Activated T-helper 17 cell treated with anti-CD3 and anti-CD28 coated beads, Interleukin-2, amount 50 U/mL, for 72 hours (primary cell): ENCODE measurements at regions not wholly inside any gene's neighbourhood (a gene's known extent, or its start where the extent isn't known, plus 50 kb on each side); places are given as distances from the start of the nearest gene placed in this dataset.

Experiments used
- ATAC-seq: fragments of 150-1000 bp; cut with Tn5 transposase; replicated peaks from 2 replicates; pipeline ENCODE4 v1.10.0; 2021; ENCODE audit warnings: mild to moderate bottlenecking, moderate library complexity
- H3K27ac Mint-ChIP-seq: one replicate; pipeline ENCODE4 v1.8.0; 2022; ENCODE audit warnings: mixed read lengths
- H3K27me3 Mint-ChIP-seq: one replicate; pipeline ENCODE4 v1.8.0; 2022; ENCODE audit warnings: mixed read lengths
- H3K36me3 Mint-ChIP-seq: one replicate; pipeline ENCODE4 v1.8.0; 2022; ENCODE audit warnings: low read depth, mild to moderate bottlenecking, mixed read lengths
- H3K4me1 Mint-ChIP-seq: one replicate; pipeline ENCODE4 v1.8.0; 2022; ENCODE audit warnings: mixed read lengths
- H3K4me3 Mint-ChIP-seq: one replicate; pipeline ENCODE4 v1.8.0; 2022; ENCODE audit warnings: mild to moderate bottlenecking, mixed read lengths
- H3K9me3 Mint-ChIP-seq: one replicate; pipeline ENCODE4 v1.8.0; 2022; ENCODE audit warnings: mixed read lengths

DNA sequence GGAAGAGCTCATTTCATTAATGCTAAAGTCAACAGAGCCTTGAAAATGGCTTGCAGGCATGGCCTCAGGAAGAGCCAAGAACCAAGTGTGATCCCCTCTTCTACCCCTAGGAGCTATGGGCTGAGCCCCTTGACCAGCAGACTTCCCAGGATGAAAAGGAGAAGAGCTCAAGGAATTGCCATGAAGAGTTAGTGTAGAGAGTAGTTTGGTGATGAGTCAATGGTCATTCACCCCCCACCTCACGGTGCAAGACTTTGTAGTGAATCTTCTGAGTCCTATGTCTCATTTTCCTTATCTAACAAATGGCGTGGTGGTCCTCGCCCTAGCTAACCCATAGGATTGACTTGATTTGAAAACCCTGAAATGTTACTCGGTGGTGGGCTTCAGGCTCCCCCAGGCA lies 422.4 kb upstream of the CADM1 start:
- Mint-ChIP-seq H3K36me3 (no peaks in the 10 kb centered on the region), H3K4me1 (peaks cover 10% of the 10 kb centered on the region), H3K27me3 (peaks cover 9% of the 10 kb centered on the region), H3K9me3 (peaks cover 12% of the 10 kb centered on the region), H3K27ac (no peak overlapping the region), H3K4me3 (no peak overlapping the region)
- ATAC-seq = no peak

- Mint-ChIP-seq H3K4me3 (no peak overlapping the region), H3K4me1 (peaks cover 10% of the 10 kb centered on the region), H3K27me3 (peaks cover 9% of the 10 kb centered on the region), H3K27ac (no peak overlapping the region), H3K36me3 (no peaks in the 10 kb centered on the region), H3K9me3 (peaks cover 17% of the 10 kb centered on the region)
- ATAC-seq = no peak
These were observed 421.9 kb upstream of the CADM1 start for GRCh38 chr11:115926138-115926537.

DNA sequence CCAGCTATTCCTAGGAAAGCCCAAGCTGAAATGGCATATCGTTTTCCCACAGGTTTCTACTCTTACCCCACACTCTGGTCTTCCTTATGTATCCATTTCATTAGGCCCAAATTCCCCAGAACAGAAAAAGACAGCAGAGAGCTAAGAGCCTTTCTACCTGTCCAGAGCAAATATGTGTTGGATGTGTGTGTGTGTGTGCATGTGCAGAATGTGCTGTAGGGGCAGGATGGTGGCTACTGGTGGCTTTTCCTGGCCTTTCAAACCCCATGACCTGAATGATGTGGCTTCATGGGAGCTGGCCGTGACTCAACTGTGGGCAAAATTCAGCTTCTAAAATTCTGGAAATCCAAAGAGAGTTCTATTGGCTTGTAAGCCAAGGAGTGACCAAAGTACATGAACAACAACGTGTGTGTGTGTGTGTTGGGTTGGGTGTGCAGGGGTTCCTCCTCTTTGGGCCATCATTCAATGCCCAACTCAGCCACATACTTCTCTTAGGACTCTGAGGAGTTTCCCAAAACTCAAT lies 421.4 kb upstream of the CADM1 start:
- peaks cover 17% of the 10 kb centered on the region for H3K9me3 Mint-ChIP-seq
- H3K4me1 Mint-ChIP-seq = peaks cover 10% of the 10 kb centered on the region
- peaks cover 9% of the 10 kb centered on the region for H3K27me3 Mint-ChIP-seq
- peak overlapping the region; percentile 63 for H3K27ac Mint-ChIP-seq
- no peak for ATAC-seq
- peak overlapping the region; percentile 19 for H3K4me3 Mint-ChIP-seq
- H3K36me3 Mint-ChIP-seq = no peaks in the 10 kb centered on the region

DNA sequence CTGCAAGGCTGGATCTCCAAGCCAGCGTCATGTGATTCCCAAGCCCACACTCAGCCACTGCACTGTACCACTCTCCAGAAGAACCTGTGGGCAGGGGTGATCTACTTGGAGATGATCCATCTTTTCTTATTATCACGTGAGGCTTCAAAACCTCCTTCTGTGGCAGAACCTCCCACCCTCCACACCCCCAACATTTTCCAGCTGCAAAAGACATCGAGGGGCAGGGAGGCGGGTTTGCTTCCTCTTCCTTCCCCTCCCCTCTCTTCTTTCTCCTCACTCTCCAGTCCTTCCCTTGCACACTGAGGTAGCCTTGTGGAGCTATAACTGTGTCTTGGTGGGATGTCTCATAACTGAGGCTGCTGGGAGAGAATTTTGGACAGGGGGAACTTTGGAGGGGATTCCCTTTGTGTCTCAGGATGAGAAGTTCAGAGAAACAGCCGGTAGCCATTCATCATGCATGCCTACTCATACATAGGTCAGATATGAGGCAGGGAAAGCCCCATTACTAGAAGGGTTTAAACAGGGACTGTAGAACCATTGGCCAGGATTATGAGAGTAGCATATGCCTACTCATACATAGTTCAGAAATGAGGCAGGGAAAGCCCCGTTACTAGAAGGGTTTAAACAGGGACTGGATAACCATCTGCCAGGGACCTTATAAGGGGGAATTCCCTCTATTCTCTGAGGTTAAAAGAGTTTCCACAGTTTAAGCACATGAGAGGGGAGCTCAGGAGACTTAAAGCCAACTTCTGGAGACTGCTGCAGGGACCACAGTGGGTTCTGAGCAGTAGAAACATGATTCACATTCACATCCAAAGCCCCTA lies 420.7 kb upstream of the CADM1 start:
- peak; percentile 96 for ATAC-seq
- peaks cover 17% of the 10 kb centered on the region for H3K9me3 Mint-ChIP-seq
- H3K27ac Mint-ChIP-seq = peak overlapping the region; percentile 63
- H3K36me3 Mint-ChIP-seq = no peaks in the 10 kb centered on the region
- H3K4me3 Mint-ChIP-seq = peak overlapping the region; percentile 19
- H3K4me1 Mint-ChIP-seq = peaks cover 8% of the 10 kb centered on the region
- peaks cover 8% of the 10 kb centered on the region for H3K27me3 Mint-ChIP-seq

DNA sequence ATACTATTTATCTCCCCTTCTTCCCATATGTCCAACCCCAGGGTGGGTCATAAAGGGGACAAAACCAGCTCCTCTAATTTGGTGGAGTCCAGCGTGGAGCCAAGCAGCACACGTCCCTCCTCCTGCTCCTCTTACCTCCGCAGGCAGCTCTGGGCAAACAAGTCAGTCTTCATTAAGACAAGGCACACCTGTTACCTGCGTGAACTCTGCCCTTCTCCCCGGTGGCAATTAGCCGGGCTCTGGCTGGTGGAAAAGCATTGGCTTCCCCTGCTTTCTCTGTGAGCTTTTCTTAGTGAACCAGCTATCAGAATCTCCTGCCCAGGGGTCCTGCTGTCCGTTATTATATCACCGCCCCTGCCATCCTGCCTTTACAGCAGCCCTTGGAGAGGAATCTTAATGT lies 418.7 kb upstream of the CADM1 start:
- H3K4me3 Mint-ChIP-seq = no peak overlapping the region
- no peaks in the 10 kb centered on the region for H3K36me3 Mint-ChIP-seq
- peaks cover 5% of the 10 kb centered on the region for H3K27me3 Mint-ChIP-seq
- no peak overlapping the region for H3K27ac Mint-ChIP-seq
- ATAC-seq = no peak
- H3K9me3 Mint-ChIP-seq = peaks cover 17% of the 10 kb centered on the region
- H3K4me1 Mint-ChIP-seq = peaks cover 6% of the 10 kb centered on the region

- Mint-ChIP-seq H3K4me3 (no peak overlapping the region), H3K9me3 (peaks cover 12% of the 10 kb centered on the region), H3K27ac (no peak overlapping the region), H3K27me3 (no peaks in the 10 kb centered on the region), H3K4me1 (peaks cover 6% of the 10 kb centered on the region), H3K36me3 (no peaks in the 10 kb centered on the region)
- no peak for ATAC-seq
These were observed 417.8 kb upstream of the CADM1 start for GRCh38 chr11:115921986-115922385.

DNA sequence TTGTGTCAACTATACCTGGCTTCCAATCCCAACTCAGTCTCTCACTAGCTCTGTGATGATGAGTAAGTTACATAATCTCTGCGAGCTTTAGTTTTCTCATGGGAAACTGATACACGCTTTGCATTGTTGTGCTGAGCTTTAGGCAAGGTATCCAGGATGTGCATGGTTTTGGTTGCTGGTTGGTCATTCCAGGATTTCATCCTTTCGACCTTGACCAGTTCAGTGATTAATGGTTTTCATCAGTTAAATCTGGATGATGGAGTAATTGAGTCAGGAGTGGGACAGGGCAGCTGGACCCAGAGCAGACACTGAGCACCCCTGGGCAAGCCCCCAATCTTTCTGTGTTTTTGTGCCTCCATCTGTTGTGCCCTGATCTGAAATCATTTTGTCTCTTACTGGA lies 417.3 kb upstream of the CADM1 start:
- Mint-ChIP-seq H3K36me3 (no peaks in the 10 kb centered on the region), H3K4me3 (no peak overlapping the region), H3K27ac (no peak overlapping the region), H3K4me1 (peaks cover 6% of the 10 kb centered on the region), H3K9me3 (peaks cover 12% of the 10 kb centered on the region), H3K27me3 (no peaks in the 10 kb centered on the region)
- no peak for ATAC-seq

DNA sequence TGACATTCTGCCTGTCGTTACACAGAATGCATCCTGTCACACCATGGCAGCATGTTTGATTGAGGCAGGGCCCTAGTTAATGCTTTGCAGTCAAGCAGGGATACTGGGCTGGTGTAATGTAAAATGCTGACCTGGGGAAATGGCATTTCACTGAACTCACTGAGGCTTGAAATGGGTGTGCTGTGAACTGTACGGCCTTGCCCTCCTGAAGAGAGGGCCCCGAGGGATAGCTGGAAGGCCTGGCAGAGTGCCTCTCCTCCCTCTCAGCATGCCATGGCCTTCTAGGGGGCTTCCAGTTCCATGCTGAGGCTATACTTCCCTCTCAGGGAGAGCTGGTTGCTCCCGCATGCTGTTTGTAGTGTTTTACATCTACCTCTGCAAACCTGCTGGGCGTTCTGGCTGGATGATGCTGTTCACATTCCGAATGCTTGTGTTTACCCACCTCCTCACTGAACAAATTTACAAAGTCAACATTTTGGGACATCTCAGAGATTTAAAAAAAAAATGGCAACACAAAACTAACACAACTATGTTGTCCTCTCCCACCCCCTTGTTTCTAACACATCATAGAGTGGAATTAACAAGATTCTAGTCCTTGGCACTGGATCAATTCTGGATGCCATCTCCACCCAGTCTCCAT lies 416.7 kb upstream of the CADM1 start:
- H3K9me3 Mint-ChIP-seq = peaks cover 8% of the 10 kb centered on the region
- no peaks in the 10 kb centered on the region for H3K27me3 Mint-ChIP-seq
- no peaks in the 10 kb centered on the region for H3K36me3 Mint-ChIP-seq
- no peak overlapping the region for H3K27ac Mint-ChIP-seq
- peaks cover 6% of the 10 kb centered on the region for H3K4me1 Mint-ChIP-seq
- H3K4me3 Mint-ChIP-seq = no peak overlapping the region
- no peak for ATAC-seq

DNA sequence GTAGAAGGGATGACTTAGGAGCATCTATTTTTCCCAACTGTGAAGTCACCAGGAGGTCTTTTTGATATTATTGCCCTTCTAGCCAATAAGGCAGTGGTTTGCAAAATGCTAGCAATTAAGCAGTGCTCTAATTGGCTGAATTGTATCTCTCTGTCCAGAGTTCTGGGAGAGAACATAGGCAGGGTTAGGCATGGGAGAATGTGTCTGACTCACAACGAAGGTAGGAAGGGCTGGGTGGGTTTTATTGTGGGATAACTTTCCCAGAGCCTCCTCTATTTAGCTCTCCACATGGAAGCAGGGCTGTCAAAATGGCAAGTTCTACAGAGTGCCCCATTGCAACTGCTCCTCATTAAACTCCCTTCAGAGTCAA lies 415.9 kb upstream of the CADM1 start:
- Mint-ChIP-seq H3K27me3 (no peaks in the 10 kb centered on the region), H3K36me3 (no peaks in the 10 kb centered on the region), H3K4me3 (no peak overlapping the region), H3K9me3 (peaks cover 5% of the 10 kb centered on the region), H3K4me1 (no peaks in the 10 kb centered on the region), H3K27ac (no peak overlapping the region)
- no peak for ATAC-seq

- no peak overlapping the region for H3K4me3 Mint-ChIP-seq
- no peaks in the 10 kb centered on the region for H3K27me3 Mint-ChIP-seq
- H3K9me3 Mint-ChIP-seq = peaks cover 5% of the 10 kb centered on the region
- peak overlapping the region; percentile 37 for H3K27ac Mint-ChIP-seq
- H3K4me1 Mint-ChIP-seq = no peaks in the 10 kb centered on the region
- no peaks in the 10 kb centered on the region for H3K36me3 Mint-ChIP-seq
- peak; percentile 83 for ATAC-seq
These were observed 415.3 kb upstream of the CADM1 start for GRCh38 chr11:115919341-115920091.

- ATAC-seq = no peak
- H3K27me3 Mint-ChIP-seq = no peaks in the 10 kb centered on the region
- H3K9me3 Mint-ChIP-seq = peaks cover 5% of the 10 kb centered on the region
- no peaks in the 10 kb centered on the region for H3K4me1 Mint-ChIP-seq
- no peak overlapping the region for H3K27ac Mint-ChIP-seq
- H3K4me3 Mint-ChIP-seq = no peak overlapping the region
- no peaks in the 10 kb centered on the region for H3K36me3 Mint-ChIP-seq
These were observed 414.4 kb upstream of the CADM1 start for GRCh38 chr11:115918576-115918975.

DNA sequence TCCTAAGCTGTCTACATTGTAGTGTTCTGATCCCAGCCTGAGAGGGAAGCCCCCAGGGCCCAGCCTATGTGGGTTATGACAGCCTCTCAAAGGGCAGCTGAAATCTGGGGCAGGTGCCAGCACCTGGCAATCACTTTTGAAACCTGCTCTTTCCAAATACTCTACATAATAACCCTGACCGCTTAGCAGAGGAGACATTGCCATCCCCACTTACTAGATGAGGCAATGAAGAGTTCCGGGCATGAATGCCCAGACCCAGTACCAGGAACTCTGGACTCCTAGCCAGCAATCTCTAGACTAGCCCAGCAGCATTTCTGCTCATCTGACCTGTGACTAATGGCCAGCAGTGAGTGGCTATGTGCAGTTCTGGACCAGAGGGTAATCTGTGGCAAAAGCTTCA lies 412.4 kb upstream of the CADM1 start:
- H3K4me1 Mint-ChIP-seq = no peaks in the 10 kb centered on the region
- peaks cover 8% of the 10 kb centered on the region for H3K9me3 Mint-ChIP-seq
- no peaks in the 10 kb centered on the region for H3K36me3 Mint-ChIP-seq
- peaks cover 4% of the 10 kb centered on the region for H3K27me3 Mint-ChIP-seq
- H3K27ac Mint-ChIP-seq = no peak overlapping the region
- no peak for ATAC-seq
- H3K4me3 Mint-ChIP-seq = no peak overlapping the region

- H3K9me3 Mint-ChIP-seq = peaks cover 3% of the 10 kb centered on the region
- no peak overlapping the region for H3K4me3 Mint-ChIP-seq
- no peak for ATAC-seq
- H3K4me1 Mint-ChIP-seq = no peaks in the 10 kb centered on the region
- H3K27ac Mint-ChIP-seq = no peak overlapping the region
- peaks cover 7% of the 10 kb centered on the region for H3K27me3 Mint-ChIP-seq
- no peaks in the 10 kb centered on the region for H3K36me3 Mint-ChIP-seq
These were observed 408.3 kb upstream of the CADM1 start for GRCh38 chr11:115912484-115912945.

GRCh38 chr11:115911613-115912346 lies 407.6 kb upstream of the CADM1 start:
- Mint-ChIP-seq H3K27me3 (peaks cover 8% of the 10 kb centered on the region), H3K27ac (no peak overlapping the region), H3K4me3 (no peak overlapping the region), H3K4me1 (no peaks in the 10 kb centered on the region), H3K36me3 (no peaks in the 10 kb centered on the region), H3K9me3 (peaks cover 5% of the 10 kb centered on the region)
- no peak for ATAC-seq
